NCI-H2081 (cell line): ENCODE measurements at regions not wholly inside any gene's neighbourhood (a gene's known extent, or its start where the extent isn't known, plus 50 kb on each side); places are given as distances from the start of the nearest gene placed in this dataset.

Experiments
- DNase-seq, 2 experiments: peaks; one replicate each; lab custom pipeline; 2025; lab: John Stamatoyannopoulos, UW

GRCh38 chr10:107443813-107444212 is 279.3 kb upstream of the SORCS1 start:
- no peak for DNase-seq

GRCh38 chr10:107443326-107443725 is 278.8 kb upstream of the SORCS1 start:
- DNase-seq, result no peak

- DNase-seq, result no peak
These were observed 277.6 kb upstream of the SORCS1 start for GRCh38 chr10:107442035-107442505.

- DNase-seq, result no peak
These were observed 276.2 kb upstream of the SORCS1 start for GRCh38 chr10:107440741-107441140.

GRCh38 chr10:107437921-107438320 is 273.4 kb upstream of the SORCS1 start:
- DNase-seq, result no peak

GRCh38 chr10:107436568-107436967 is 272.1 kb upstream of the SORCS1 start:
- DNase-seq, result no peak

- no peak for DNase-seq
These were observed 270.3 kb upstream of the SORCS1 start for GRCh38 chr10:107434854-107435253.

GRCh38 chr10:107434201-107434600 is 269.7 kb upstream of the SORCS1 start:
- no peak for DNase-seq

- no peak for DNase-seq
These were observed 269.1 kb upstream of the SORCS1 start for GRCh38 chr10:107433605-107434004.

- no peak for DNase-seq
These were observed 265.9 kb upstream of the SORCS1 start for GRCh38 chr10:107430446-107430845.

GRCh38 chr10:107427016-107427415 is 262.5 kb upstream of the SORCS1 start:
- no peak for DNase-seq

GRCh38 chr10:107425931-107426553 is 261.5 kb upstream of the SORCS1 start:
- no peak for DNase-seq

- DNase-seq, result no peak
These were observed 260.1 kb upstream of the SORCS1 start for GRCh38 chr10:107424628-107425027.

- DNase-seq, result no peak
These were observed 259.4 kb upstream of the SORCS1 start for GRCh38 chr10:107423903-107424302.

GRCh38 chr10:107422681-107423080 is 258.2 kb upstream of the SORCS1 start:
- DNase-seq, result no peak

- no peak for DNase-seq
These were observed 255.7 kb upstream of the SORCS1 start for GRCh38 chr10:107420196-107420595.

GRCh38 chr10:107418085-107418806 is 253.7 kb upstream of the SORCS1 start:
- DNase-seq, result no peak

GRCh38 chr10:107417446-107417845 is 252.9 kb upstream of the SORCS1 start:
- no peak for DNase-seq

- no peak for DNase-seq
These were observed 250.9 kb upstream of the SORCS1 start for GRCh38 chr10:107415446-107415845.

GRCh38 chr10:107413971-107414370 is 249.5 kb upstream of the SORCS1 start:
- no peak for DNase-seq

GRCh38 chr10:107409522-107409921 is 245.0 kb upstream of the SORCS1 start:
- no peak for DNase-seq

GRCh38 chr10:107398115-107398514 is 233.6 kb upstream of the SORCS1 start:
- DNase-seq, result no peak

GRCh38 chr10:107391901-107392300 is 227.4 kb upstream of the SORCS1 start:
- no peak for DNase-seq

- DNase-seq, result no peak
These were observed 226.1 kb upstream of the SORCS1 start for GRCh38 chr10:107390563-107390962.
